GM12874 (cell line): ENCODE measurements at regions not wholly inside any gene's neighbourhood (a gene's known extent, or its start where the extent isn't known, plus 50 kb on each side); places are given as distances from the start of the nearest gene placed in this dataset.

ENCODE experiments used
- TF ChIP-seq, protein P1 (sequence below): IDR thresholded peaks from 2 replicates; pipeline ENCODE4 v1.5.1; 2011; ENCODE audit warnings: low read depth, mild to moderate bottlenecking, control low read depth, low read length, moderate library complexity; ENCODE audit not compliant: insufficient read depth

- TF ChIP-seq, protein P1, sequence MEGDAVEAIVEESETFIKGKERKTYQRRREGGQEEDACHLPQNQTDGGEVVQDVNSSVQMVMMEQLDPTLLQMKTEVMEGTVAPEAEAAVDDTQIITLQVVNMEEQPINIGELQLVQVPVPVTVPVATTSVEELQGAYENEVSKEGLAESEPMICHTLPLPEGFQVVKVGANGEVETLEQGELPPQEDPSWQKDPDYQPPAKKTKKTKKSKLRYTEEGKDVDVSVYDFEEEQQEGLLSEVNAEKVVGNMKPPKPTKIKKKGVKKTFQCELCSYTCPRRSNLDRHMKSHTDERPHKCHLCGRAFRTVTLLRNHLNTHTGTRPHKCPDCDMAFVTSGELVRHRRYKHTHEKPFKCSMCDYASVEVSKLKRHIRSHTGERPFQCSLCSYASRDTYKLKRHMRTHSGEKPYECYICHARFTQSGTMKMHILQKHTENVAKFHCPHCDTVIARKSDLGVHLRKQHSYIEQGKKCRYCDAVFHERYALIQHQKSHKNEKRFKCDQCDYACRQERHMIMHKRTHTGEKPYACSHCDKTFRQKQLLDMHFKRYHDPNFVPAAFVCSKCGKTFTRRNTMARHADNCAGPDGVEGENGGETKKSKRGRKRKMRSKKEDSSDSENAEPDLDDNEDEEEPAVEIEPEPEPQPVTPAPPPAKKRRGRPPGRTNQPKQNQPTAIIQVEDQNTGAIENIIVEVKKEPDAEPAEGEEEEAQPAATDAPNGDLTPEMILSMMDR: no peak
Measured at GRCh38 chr22:44408829-44409192, 89.2 kb downstream of the RTL6 start.

GRCh38 chr22:44407987-44408828, 89.8 kb downstream of the RTL6 start:
- TF ChIP-seq, protein P1: no peak

GRCh38 chr22:44407171-44407986, 90.7 kb downstream of the RTL6 start:
- TF ChIP-seq, protein P1: no peak

DNA sequence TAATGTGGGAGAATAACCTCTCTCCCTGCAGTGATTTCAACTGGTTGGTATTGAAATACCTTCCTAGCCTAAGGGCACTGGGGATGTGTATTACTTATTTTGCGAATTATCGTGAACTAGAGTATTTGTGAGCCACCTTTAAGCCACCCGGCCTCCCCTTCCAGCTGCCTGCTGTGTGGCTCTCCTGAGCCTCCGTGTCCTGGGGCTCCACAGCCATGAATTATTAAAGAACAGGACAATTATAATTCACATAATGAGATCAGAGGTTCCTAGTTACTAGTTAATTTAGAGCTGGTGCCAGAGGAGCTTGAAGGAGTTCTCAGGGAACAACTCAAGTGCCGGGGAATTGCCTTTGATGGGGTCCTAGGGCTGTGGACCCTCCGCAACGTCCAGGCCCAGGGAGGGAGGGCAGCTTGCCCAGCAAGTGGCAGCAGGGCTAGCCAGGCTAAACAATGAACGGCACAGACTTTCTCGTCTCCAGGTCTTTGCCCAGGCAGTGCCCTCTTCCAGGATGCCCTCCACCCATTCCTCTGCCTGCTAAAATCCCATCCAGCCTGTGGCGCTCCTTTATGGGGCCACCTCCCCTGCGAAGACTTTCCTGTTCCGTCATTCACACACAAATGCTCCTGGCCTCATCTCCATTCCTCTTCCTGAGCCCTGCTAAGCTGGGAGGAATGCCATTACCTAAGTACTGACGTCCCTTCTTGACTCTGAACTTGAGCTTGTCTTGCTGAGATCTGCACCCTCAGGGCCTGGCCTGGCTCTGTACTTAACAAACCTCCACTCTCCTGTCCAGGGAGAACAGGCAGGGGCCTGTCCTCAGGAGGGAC, 91.5 kb downstream of the RTL6 start:
- TF ChIP-seq, protein P1: no peak

DNA sequence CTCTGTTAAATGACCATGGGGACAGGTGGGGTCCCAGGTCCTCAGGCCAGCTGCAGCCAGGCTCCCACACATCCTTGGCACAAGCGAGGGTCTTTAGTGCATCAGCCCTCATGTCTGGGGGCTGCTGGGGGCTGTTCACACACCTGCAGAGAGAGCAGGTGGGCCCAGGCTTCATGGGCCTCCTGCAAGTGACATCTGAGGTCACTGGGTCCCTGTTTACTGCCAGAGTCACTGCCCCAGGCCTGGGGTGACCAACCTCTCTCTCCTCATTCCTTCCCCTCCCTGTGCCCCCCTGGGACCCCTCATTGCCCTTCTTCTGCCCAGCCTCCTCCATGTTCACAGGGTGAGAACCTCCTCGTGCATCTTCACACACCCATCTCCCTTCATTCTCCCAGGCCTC, 92.4 kb downstream of the RTL6 start:
- TF ChIP-seq, protein P1: no peak

DNA sequence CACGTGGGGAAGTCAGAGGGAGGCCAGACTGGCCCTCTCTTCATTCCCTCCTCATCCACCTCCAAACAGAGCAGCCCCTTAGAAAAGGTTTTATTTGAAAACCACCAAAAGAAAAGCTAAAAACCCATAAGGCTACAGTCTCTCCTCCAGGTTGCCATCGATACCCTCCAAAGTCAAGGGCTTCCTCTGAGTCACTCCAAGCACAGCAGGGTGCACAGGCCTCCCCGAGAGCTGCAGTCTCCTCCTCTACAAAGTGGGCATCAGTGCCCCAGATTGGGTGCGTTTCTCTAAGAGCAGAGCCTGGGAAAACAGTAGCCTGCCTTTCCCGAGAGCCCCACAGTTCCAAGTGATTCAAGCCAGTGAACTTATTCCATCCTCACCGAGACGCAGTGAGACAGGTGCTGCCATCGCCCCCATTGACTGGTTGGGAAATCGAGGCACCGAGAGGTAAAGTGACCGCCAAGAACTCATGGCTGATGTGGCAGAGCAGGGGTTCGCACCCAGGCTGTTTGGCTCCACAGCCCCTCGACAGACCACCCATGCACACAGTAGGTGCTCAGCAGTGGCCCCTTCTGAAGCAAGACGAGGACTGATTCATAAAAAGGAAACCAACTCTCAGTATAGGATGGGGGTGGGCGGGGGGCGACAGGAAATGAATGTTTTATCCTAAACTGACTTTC, 91.7 kb upstream of the SHISAL1 start:
- TF ChIP-seq, protein P1: no peak
